GM18508 (cell line): ENCODE measurements at regions not wholly inside any gene's neighbourhood (a gene's known extent, or its start where the extent isn't known, plus 50 kb on each side); places are given as distances from the start of the nearest gene placed in this dataset.
"Not testable (repeated sequence)": the region's sequence is repeated elsewhere in the genome, so short reads cannot be mapped to it uniquely, and the experiment has no call there.

Source experiments
- ATAC-seq: cut with Tn5 transposase; IDR thresholded peaks from one replicate; pipeline ENCODE4 v1.9.1; 2021; ENCODE audit warnings: moderate number of reproducible peaks; ENCODE audit not compliant: insufficient read depth, unreplicated experiment

GRCh38 chr20:11976966-11977365 lies 59.3 kb downstream of the BTBD3 start:
- ATAC-seq: no peak

GRCh38 chr20:11978496-11978895 lies 60.8 kb downstream of the BTBD3 start:
- ATAC-seq: no peak

GRCh38 chr20:11979306-11979990 lies 61.8 kb downstream of the BTBD3 start:
- ATAC-seq: no peak

- no peak for ATAC-seq
These were observed 62.6 kb downstream of the BTBD3 start for GRCh38 chr20:11980263-11980662.

GRCh38 chr20:11981366-11981947 lies 63.8 kb downstream of the BTBD3 start:
- no peak for ATAC-seq

GRCh38 chr20:11982289-11982954 lies 64.7 kb downstream of the BTBD3 start:
- no peak for ATAC-seq

- ATAC-seq: no peak
These were observed 65.3 kb downstream of the BTBD3 start for GRCh38 chr20:11982955-11983470.

- no peak for ATAC-seq
These were observed 69.3 kb downstream of the BTBD3 start for GRCh38 chr20:11986954-11987353.

GRCh38 chr20:11987526-11987925 lies 69.8 kb downstream of the BTBD3 start:
- ATAC-seq: no peak

- ATAC-seq: no peak
These were observed 71.5 kb downstream of the BTBD3 start for GRCh38 chr20:11989018-11989771.

GRCh38 chr20:11992426-11992825 lies 74.7 kb downstream of the BTBD3 start:
- ATAC-seq: no peak

GRCh38 chr20:11993886-11994461 lies 76.3 kb downstream of the BTBD3 start:
- no peak for ATAC-seq

GRCh38 chr20:11995805-11996567 lies 78.3 kb downstream of the BTBD3 start:
- no peak for ATAC-seq

- ATAC-seq: not testable (repeated sequence)
These were observed 87.1 kb downstream of the BTBD3 start for GRCh38 chr20:12004776-12005175.

- ATAC-seq: peak; percentile 94
These were observed 94.8 kb downstream of the BTBD3 start for GRCh38 chr20:12012241-12013222.

- ATAC-seq: no peak
These were observed 96.6 kb downstream of the BTBD3 start for GRCh38 chr20:12014276-12014675.

- no peak for ATAC-seq
These were observed 97.0 kb downstream of the BTBD3 start for GRCh38 chr20:12014736-12015135.

- no peak for ATAC-seq
These were observed 98.6 kb downstream of the BTBD3 start for GRCh38 chr20:12016291-12016690.

- no peak for ATAC-seq
These were observed 102.0 kb downstream of the BTBD3 start for GRCh38 chr20:12019715-12020114.
